Esophagus squamous epithelium (tissue), 5 donors: ENCODE measurements at regions not wholly inside any gene's neighbourhood (a gene's known extent, or its start where the extent isn't known, plus 50 kb on each side); places are given as distances from the start of the nearest gene placed in this dataset.

Experiments
- DNase-seq: peaks from one replicate; lab custom pipeline; 2025; lab: John Stamatoyannopoulos, UW
- H3K27ac ChIP-seq, 4 donors: fragments of 200-600 bp; sonication (generic); one replicate each; pipeline ENCODE4 v1.5.1; 2016 to 2019; ENCODE audit warnings: mild to moderate bottlenecking in 1 of 4
- H3K27me3 ChIP-seq, 4 donors: fragments of 200-600 bp; sonication (generic); 1 replicate in 3 of 4; 2 replicates in 1 of 4; pipeline versions ENCODE4 v1.5.1 to v1.6.0; 2017 to 2021; ENCODE audit warnings: antibody characterized with exemption in 1 of 4
- H3K36me3 ChIP-seq, 3 donors: fragments of 200-600 bp; sonication (generic); one replicate each; pipeline ENCODE4 v1.5.1; 2016 to 2019
- H3K4me1 ChIP-seq, 3 donors: fragments of 200-600 bp; sonication (generic); one replicate each; pipeline ENCODE4 v1.5.1; 2017 to 2019
- H3K4me3 ChIP-seq, 4 donors: fragments of 200-600 bp; sonication (generic); 1 replicate in 3 of 4; 2 replicates in 1 of 4; pipeline ENCODE4 v1.5.1; 2016 to 2019; ENCODE audit warnings: mild to moderate bottlenecking in 2 of 4, moderate library complexity in 1 of 4
- H3K9me3 ChIP-seq, 3 donors: fragments of 200-600 bp; sonication (generic); one replicate each; pipeline ENCODE4 v1.5.1; 2016 to 2019
- POLR2A ChIP-seq, 4 donors: fragments of 450-650 bp; IDR thresholded peaks; one replicate each; pipeline ENCODE4 v1.6.1; 2017; ENCODE audit warnings: antibody characterized with exemption in 4 of 4, mild to moderate bottlenecking in 4 of 4, moderate library complexity in 3 of 4
- WGBS, 2 donors: methylation state at CpG; one replicate each; pipeline ENCODE4 v1.1.5; 2018; 5-methylcytosine and 5-hydroxymethylcytosine counted together
- intact Hi-C: fragments of 100-400 bp; cut with DNase I; formaldehyde crosslinking; loops from one replicate; pipeline ENCODE4 v1.15.0; 2022
- TF ChIP-seq, protein P1 (sequence below), 6 experiments: fragments of 450-650 bp in 4 of 6; fragments of 200-600 bp in 2 of 6; sonication (generic) in 2 of 6; IDR thresholded peaks; one replicate each; pipeline ENCODE4 v1.5.1; 2016 to 2019; ENCODE audit warnings: antibody characterized with exemption in 6 of 6, mild to moderate bottlenecking in 4 of 6, moderate library complexity in 4 of 6
- donor health status: DM: yes; HTN: yes; CAD: no.

DNA sequence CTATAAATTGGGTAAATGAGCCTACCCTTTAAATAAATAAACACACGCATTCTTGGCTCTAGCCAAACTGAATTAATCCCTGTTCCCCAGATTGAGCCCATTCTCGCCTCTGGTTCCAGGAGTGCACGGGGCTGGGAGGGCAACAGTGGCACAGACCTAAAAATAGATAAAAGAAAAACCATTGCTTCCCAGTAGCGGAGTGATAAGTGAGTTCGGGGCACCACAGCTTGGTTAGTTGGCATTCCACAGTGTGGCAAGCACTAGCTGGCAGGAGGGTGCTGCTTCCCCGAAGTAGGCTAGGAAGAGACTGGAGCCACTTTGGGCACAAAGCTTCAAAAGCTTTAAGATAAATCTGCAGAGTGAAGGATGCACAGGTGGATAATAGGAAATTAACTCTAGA is 322.2 kb upstream of the SGCD start:
- Histone ChIP-seq H3K4me1 (no peaks in the 10 kb centered on the region), H3K36me3 (no peaks in the 10 kb centered on the region), H3K4me3 (no peak overlapping the region), H3K9me3 (no peaks in the 10 kb centered on the region), H3K27ac (no peak overlapping the region), H3K27me3 (no peaks in the 10 kb centered on the region)
- WGBS, 2 donors: 58 to 59% methylated on average over 6 of the region's 6 CpGs
- intact Hi-C loops: no loop called here
- TF ChIP-seq, protein P1, sequence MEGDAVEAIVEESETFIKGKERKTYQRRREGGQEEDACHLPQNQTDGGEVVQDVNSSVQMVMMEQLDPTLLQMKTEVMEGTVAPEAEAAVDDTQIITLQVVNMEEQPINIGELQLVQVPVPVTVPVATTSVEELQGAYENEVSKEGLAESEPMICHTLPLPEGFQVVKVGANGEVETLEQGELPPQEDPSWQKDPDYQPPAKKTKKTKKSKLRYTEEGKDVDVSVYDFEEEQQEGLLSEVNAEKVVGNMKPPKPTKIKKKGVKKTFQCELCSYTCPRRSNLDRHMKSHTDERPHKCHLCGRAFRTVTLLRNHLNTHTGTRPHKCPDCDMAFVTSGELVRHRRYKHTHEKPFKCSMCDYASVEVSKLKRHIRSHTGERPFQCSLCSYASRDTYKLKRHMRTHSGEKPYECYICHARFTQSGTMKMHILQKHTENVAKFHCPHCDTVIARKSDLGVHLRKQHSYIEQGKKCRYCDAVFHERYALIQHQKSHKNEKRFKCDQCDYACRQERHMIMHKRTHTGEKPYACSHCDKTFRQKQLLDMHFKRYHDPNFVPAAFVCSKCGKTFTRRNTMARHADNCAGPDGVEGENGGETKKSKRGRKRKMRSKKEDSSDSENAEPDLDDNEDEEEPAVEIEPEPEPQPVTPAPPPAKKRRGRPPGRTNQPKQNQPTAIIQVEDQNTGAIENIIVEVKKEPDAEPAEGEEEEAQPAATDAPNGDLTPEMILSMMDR (IDR thresholded peaks at IDR 0.05): no peak
- TF ChIP-seq POLR2A (IDR thresholded peaks at IDR 0.05): no peak
- no peak for DNase-seq

DNA sequence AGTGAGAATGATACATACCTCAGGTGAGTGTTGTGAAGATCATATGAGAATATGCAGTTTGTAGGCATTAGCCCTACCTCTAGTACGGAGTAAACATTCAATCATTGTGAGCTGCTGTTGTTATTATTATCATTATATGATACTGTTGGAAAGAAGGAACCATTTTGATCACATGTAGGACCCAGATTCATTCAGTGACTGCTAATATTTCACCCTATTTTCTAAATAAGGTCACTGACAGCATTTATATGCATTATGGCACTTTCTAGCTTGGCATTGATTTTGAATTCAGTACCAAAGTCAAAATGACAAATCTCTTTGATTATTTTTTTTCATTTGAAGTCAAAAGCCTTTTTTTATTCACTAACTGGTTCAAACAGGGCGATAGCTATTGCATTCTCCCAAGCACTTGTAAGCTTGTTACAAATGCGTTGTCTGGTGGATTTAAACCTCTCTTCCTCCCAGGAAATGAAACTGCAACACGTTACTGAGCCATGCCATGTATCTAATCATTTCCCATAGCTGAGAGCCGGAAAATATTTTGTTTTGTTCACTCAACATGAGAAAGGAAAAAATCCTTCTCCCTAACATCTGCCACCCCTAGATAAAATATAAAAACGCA is 320.8 kb upstream of the SGCD start:
- Histone ChIP-seq H3K9me3 (no peaks in the 10 kb centered on the region), H3K27me3 (no peaks in the 10 kb centered on the region), H3K27ac (no peak overlapping the region), H3K4me3 (no peak overlapping the region), H3K4me1 (no peaks in the 10 kb centered on the region), H3K36me3 (no peaks in the 10 kb centered on the region)
- TF ChIP-seq, protein P1 (IDR thresholded peaks at IDR 0.05): no peak
- intact Hi-C loops: no loop called here
- no peak for DNase-seq
- WGBS, 2 donors: 62 to 64% methylated on average over 6 of the region's 6 CpGs

DNA sequence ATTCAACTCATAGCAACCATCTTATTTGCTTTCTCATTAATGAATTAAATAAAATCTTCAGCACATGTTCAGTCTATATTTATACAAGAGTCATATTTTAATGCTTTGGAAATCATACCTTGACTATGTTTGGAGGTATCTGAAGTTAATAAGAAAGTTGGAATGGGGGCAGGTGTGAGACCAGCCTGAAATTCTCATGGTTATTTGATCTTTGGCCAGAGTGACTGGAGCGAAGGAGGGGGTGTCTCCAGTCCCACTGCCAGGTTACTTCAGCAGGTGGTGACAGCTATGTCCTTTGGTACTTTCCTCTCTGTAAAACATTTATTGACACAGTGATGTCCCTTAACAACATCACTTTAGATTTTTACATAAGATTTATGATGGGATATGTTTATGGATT is 318.1 kb upstream of the SGCD start:
- no peaks in the 10 kb centered on the region for H3K27me3 ChIP-seq
- H3K4me1 ChIP-seq: no peaks in the 10 kb centered on the region
- no peak for DNase-seq
- no peaks in the 10 kb centered on the region for H3K9me3 ChIP-seq
- no peaks in the 10 kb centered on the region for H3K36me3 ChIP-seq
- no peak overlapping the region for H3K27ac ChIP-seq
- TF ChIP-seq, protein P1 (IDR thresholded peaks at IDR 0.05): no peak
- no peak for TF ChIP-seq POLR2A (IDR thresholded peaks at IDR 0.05)
- WGBS, 2 donors: 39 to 58% methylated on average over 1 of the region's 1 CpG
- intact Hi-C loops: no loop called here
- no peak overlapping the region for H3K4me3 ChIP-seq

DNA sequence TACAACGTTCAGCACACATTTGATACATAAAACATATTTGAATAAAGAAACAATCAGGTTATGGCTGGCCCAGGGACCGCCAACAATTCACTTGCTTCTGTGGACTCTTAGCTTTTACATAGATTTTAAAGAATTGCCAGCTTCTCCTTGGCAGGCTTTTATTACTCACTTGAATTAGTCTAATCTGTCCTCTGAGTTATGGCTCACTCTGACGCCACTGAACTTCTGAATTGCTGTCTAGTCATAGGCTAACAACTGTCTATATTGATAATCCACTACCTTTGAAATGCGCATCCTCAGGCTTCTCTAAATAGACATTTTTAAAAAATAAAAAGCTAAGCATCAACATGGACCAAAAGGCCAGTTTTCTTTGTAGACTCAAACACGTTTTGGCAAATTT is 317.4 kb upstream of the SGCD start:
- intact Hi-C loops: no loop called here
- no peaks in the 10 kb centered on the region for H3K36me3 ChIP-seq
- no peaks in the 10 kb centered on the region for H3K9me3 ChIP-seq
- TF ChIP-seq, protein P1 (IDR thresholded peaks at IDR 0.05): no peak
- 59 to 68% methylated on average over 5 of the region's 5 CpGs for WGBS, 2 donors
- no peak for DNase-seq
- no peak overlapping the region for H3K4me3 ChIP-seq
- no peaks in the 10 kb centered on the region for H3K4me1 ChIP-seq
- no peaks in the 10 kb centered on the region for H3K27me3 ChIP-seq
- no peak overlapping the region for H3K27ac ChIP-seq

DNA sequence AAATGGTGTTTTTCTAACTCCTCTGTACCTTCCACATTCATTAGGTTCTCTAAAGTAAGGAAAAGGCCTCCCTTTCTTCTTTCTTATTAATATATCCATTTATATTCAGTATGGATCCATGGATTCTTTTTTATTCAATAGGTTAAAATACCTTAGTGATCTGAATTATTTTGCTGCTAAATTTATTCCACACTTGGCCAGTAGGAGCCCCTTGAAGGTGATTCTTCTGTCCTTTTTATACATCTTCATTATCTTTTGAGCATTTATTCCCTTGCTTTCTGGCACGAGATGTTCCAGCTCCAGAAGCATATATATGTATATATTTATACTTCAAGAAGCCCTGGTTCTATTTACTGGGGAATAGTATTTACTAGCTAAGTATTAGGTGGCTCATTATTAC is 311.8 kb upstream of the SGCD start:
- H3K36me3 ChIP-seq: no peaks in the 10 kb centered on the region
- H3K4me1 ChIP-seq: no peaks in the 10 kb centered on the region

More for the DNA sequence above, 311.8 kb upstream of the SGCD start:
- DNase-seq: no peak
- Histone ChIP-seq H3K4me3 (no peak overlapping the region), H3K27ac (no peak overlapping the region), H3K9me3 (no peaks in the 10 kb centered on the region), H3K27me3 (no peaks in the 10 kb centered on the region)
- TF ChIP-seq, protein P1 (IDR thresholded peaks at IDR 0.05): no peak
- TF ChIP-seq POLR2A (IDR thresholded peaks at IDR 0.05): no peak
- WGBS, 2 donors: 73 to 78% methylated on average over 1 of the region's 1 CpG
- intact Hi-C loops: no loop called here
